ENCODE measurements at regions not wholly inside any gene's neighbourhood (a gene's known extent, or its start where the extent isn't known, plus 50 kb on each side); places are given as distances from the start of the nearest gene placed in this dataset.
A peak's percentile ranks its signal among the peaks of the same experiment; 100 is the strongest.

DNA sequence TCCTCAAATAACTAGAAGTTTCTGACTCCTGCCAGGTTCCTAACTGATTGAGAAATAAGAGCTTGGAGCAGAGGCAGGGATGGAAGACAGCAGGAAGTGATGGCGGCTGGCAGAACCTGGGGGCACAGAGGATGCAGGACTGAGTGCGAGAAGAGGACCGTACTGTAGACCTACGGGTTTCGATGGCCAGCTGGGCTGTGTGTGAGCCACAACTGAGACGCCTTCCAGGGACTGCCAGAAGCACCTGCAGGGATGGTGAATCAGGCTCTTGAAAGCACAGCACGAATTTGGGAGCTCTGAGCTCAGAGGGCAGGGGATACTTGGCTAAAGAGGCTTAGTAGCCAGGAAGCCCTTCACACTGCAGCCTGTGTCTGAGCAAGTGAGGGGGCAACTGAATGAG is 165.6 kb downstream of the ABHD5 start:
- H3K4me2 ChIP-seq (ENCODE audit: low read depth, low read length), result no peak overlapping the region
- 0 out of 2 replicates have a peak, but pooled peaks cover 4% of the 10 kb centered on the region for H3K9me1 ChIP-seq (ENCODE audit: insufficient read depth, low read length)
- H2BK120ac ChIP-seq (ENCODE audit: low read depth, low read length), result no peak overlapping the region; the same call in 1 of the 2 replicates
- no peak overlapping the region for H4K91ac ChIP-seq (ENCODE audit: insufficient read depth, low read depth, low read length)
- H3K18ac ChIP-seq (ENCODE audit: low read depth, low read length), result no peak overlapping the region
- peak overlapping the region; percentile 44 for H2AK9ac ChIP-seq (replicated peaks; ENCODE audit: low read depth, low read length, poor library complexity)
- H3K9me3 ChIP-seq (ENCODE audit: control insufficient read depth, insufficient read depth, low read length), result no peaks in the 10 kb centered on the region
- dilution Hi-C loops (cut with HindIII; ENCODE audit: low sequenced_read_pairs, unreplicated experiment) (no loop called here), intact Hi-C loops (cut with micrococcal nuclease) (loop anchor here (5.0 to 10.0 kb wide), 3 partner anchors 258 to 341 kb away; no protein-coding TSS in a partner anchor), in situ Hi-C loops (cut with MboI; ENCODE audit: low sequenced_read_pairs) (no loop called here)
- H3K4me1 ChIP-seq (ENCODE audit: control insufficient read depth, insufficient read depth, low read length), result peaks cover 9% of the 10 kb centered on the region
- ChIA-PET POLR2A (ENCODE audit: unreplicated experiment) (interaction anchor here (0.5 to 0.6 kb wide), 2 partner anchors 14 to 43 kb away, joined by 3 to 5 read pairs; no protein-coding TSS in a partner anchor), CTCF (interaction anchor here (0.6 to 2.1 kb wide), 14 partner anchors 10 to 342 kb away, joined by 3 to 26 read pairs (median 3); no protein-coding TSS in a partner anchor)
- no peak overlapping the region for H2AK5ac ChIP-seq (ENCODE audit: low read depth, low read length)
- ATAC-seq (ENCODE audit: low read depth) (no peak), DNase-seq (no peak)
- H2BK15ac ChIP-seq (ENCODE audit: low read depth, low read length), result no peak overlapping the region
- H2AFZ ChIP-seq (replicated peaks; ENCODE audit: low read length, poor library complexity), result no peak overlapping the region
- no peaks in the 10 kb centered on the region for H3K36me3 ChIP-seq (ENCODE audit: control insufficient read depth, insufficient read depth, low read length)
- H3K23ac ChIP-seq (ENCODE audit: low read depth, low read length), result no peak overlapping the region
- no peaks in the 10 kb centered on the region for H3K79me1 ChIP-seq (ENCODE audit: low read depth in 1 of 2, low read length in 2 of 2)
- H2BK20ac ChIP-seq (ENCODE audit: low read depth, low read length), result 0 out of 2 replicates have a peak overlapping the region, but pooled peaks have one; percentile 13
- H3K14ac ChIP-seq (replicated peaks; ENCODE audit: low read depth, low read length), result no peak overlapping the region
- no peaks in the 10 kb centered on the region for H4K20me1 ChIP-seq (ENCODE audit: insufficient read depth, low read length)
- TF ChIP-seq RAD21 (IDR thresholded peaks at IDR 0.05; ENCODE audit: low read length) (no peak), MAFK (IDR thresholded peaks at IDR 0.05; ENCODE audit: low read depth, low read length) (no peak), POLR2A (IDR thresholded peaks at IDR 0.05; ENCODE audit: low read depth, low read length) (no peak), MAZ (IDR thresholded peaks at IDR 0.05; ENCODE audit: borderline replicate concordance, low read depth, low read length) (no peak), CHD1 (IDR thresholded peaks at IDR 0.05; ENCODE audit: low read depth, low read length) (no peak), CEBPB (IDR thresholded peaks at IDR 0.05; ENCODE audit: low read depth, low read length) (no peak), RCOR1 (IDR thresholded peaks at IDR 0.05; ENCODE audit: insufficient replicate concordance, low read length) (no peak), SMC3 (IDR thresholded peaks at IDR 0.05; ENCODE audit: low read depth, low read length) (no peak), NFE2L2 (IDR thresholded peaks at IDR 0.05; ENCODE audit: low read depth, low read length) (no peak), MXI1 (IDR thresholded peaks at IDR 0.05; ENCODE audit: borderline replicate concordance, low read depth, low read length) (no peak), BHLHE40 (IDR thresholded peaks at IDR 0.05; ENCODE audit: low read depth, low read length) (no peak), FOS (IDR thresholded peaks at IDR 0.05; ENCODE audit: low read depth, low read length) (no peak)
- TF ChIP-seq, protein P1, sequence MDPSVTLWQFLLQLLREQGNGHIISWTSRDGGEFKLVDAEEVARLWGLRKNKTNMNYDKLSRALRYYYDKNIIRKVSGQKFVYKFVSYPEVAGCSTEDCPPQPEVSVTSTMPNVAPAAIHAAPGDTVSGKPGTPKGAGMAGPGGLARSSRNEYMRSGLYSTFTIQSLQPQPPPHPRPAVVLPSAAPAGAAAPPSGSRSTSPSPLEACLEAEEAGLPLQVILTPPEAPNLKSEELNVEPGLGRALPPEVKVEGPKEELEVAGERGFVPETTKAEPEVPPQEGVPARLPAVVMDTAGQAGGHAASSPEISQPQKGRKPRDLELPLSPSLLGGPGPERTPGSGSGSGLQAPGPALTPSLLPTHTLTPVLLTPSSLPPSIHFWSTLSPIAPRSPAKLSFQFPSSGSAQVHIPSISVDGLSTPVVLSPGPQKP (IDR thresholded peaks at IDR 0.05; ENCODE audit: borderline replicate concordance, low read depth, low read length), result no peak
- TF ChIP-seq, protein P2, sequence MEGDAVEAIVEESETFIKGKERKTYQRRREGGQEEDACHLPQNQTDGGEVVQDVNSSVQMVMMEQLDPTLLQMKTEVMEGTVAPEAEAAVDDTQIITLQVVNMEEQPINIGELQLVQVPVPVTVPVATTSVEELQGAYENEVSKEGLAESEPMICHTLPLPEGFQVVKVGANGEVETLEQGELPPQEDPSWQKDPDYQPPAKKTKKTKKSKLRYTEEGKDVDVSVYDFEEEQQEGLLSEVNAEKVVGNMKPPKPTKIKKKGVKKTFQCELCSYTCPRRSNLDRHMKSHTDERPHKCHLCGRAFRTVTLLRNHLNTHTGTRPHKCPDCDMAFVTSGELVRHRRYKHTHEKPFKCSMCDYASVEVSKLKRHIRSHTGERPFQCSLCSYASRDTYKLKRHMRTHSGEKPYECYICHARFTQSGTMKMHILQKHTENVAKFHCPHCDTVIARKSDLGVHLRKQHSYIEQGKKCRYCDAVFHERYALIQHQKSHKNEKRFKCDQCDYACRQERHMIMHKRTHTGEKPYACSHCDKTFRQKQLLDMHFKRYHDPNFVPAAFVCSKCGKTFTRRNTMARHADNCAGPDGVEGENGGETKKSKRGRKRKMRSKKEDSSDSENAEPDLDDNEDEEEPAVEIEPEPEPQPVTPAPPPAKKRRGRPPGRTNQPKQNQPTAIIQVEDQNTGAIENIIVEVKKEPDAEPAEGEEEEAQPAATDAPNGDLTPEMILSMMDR (conservative IDR thresholded peaks at IDR 0.05; ENCODE audit: low read depth, low read length), result no peak
- TF ChIP-seq, protein P3, sequence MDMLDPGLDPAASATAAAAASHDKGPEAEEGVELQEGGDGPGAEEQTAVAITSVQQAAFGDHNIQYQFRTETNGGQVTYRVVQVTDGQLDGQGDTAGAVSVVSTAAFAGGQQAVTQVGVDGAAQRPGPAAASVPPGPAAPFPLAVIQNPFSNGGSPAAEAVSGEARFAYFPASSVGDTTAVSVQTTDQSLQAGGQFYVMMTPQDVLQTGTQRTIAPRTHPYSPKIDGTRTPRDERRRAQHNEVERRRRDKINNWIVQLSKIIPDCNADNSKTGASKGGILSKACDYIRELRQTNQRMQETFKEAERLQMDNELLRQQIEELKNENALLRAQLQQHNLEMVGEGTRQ (IDR thresholded peaks at IDR 0.05; ENCODE audit: low read depth, low read length), result no peak
- H2BK5ac ChIP-seq (ENCODE audit: low read depth, low read length, poor library complexity, severe bottlenecking), result no peak overlapping the region
- no peak overlapping the region for H3K56ac ChIP-seq (ENCODE audit: extremely low read depth, insufficient read depth, low read length)
- BruUV-seq (replicated peaks), result no TSS peak
- 93% methylated on average over 3 of the region's 7 CpGs; no CpG with 5 or more reads in 1 of the 2 experiments for WGBS, 2 experiments (ENCODE audit: extremely low coverage in 2 of 2, insufficient read length in 1 of 2)
- H3K27me3 ChIP-seq (ENCODE audit: control insufficient read depth, insufficient read depth, low read length), result peaks cover 5% of the 10 kb centered on the region; the same call in 1 of the 2 replicates
- no peak overlapping the region for H4K8ac ChIP-seq (ENCODE audit: low read depth in 2 of 2, low read length in 2 of 2)
- H3K4ac ChIP-seq (ENCODE audit: low read depth, low read length), result no peak overlapping the region; the same call in 1 of the 2 replicates
- H3K9ac ChIP-seq (ENCODE audit: low read depth, low read length), result no peak overlapping the region
- no peak overlapping the region for H3K27ac ChIP-seq (ENCODE audit: insufficient read depth, low read length)
- H3K4me3 ChIP-seq (ENCODE audit: insufficient read depth, low read depth, low read length), result no peak overlapping the region
- no peak overlapping the region for H4K5ac ChIP-seq (ENCODE audit: low read depth, low read length)

Measured in IMR-90 (cell line).